Prostate gland (tissue), 2 donors: ENCODE measurements at regions not wholly inside any gene's neighbourhood (a gene's known extent, or its start where the extent isn't known, plus 50 kb on each side); places are given as distances from the start of the nearest gene placed in this dataset.
A peak's percentile ranks its signal among the peaks of the same experiment; 100 is the strongest.

Experiments
- DNase-seq: peaks from one replicate; pipeline ENCODE4 v3.0.0-alpha.2; 2019; ENCODE audit warnings: low spot score
- H3K27ac ChIP-seq, 2 donors: fragments of 200-600 bp; sonication (generic); 2 replicates each; pipeline ENCODE4 v1.5.1; 2017 to 2019
- H3K27me3 ChIP-seq: fragments of 200-600 bp; sonication (generic); replicated peaks from 2 replicates; pipeline ENCODE4 v1.5.1; 2019; ENCODE audit not compliant: insufficient read depth
- H3K36me3 ChIP-seq, 2 donors: fragments of 200-600 bp; sonication (generic); 1 replicate in 1 of 2; 2 replicates in 1 of 2; pipeline versions ENCODE4 v1.5.1 to v1.8.1; 2017 to 2019
- H3K4me1 ChIP-seq: fragments of 200-600 bp; sonication (generic); replicated peaks from 2 replicates; pipeline ENCODE4 v1.5.1; 2019
- H3K4me3 ChIP-seq, 2 donors: fragments of 200-600 bp; sonication (generic); 2 replicates each; pipeline ENCODE4 v1.5.1; 2017 to 2019
- H3K9me3 ChIP-seq: fragments of 200-600 bp; sonication (generic); 2 replicates; pipeline ENCODE4 v1.5.1; 2017
- POLR2A ChIP-seq: fragments of 450-650 bp; IDR thresholded peaks from one replicate; pipeline ENCODE4 v1.6.1; 2016; ENCODE audit warnings: antibody characterized with exemption, mild to moderate bottlenecking
- POLR2AphosphoS5 ChIP-seq: sonication (generic); formaldehyde crosslinking; IDR thresholded peaks from one replicate; pipeline ENCODE4 v1.6.1; 2017; ENCODE audit warnings: antibody characterized with exemption
- WGBS: methylation state at CpG from one replicate; pipeline ENCODE4 v1.1.5; 2018; 5-methylcytosine and 5-hydroxymethylcytosine counted together
- intact Hi-C: fragments of 100-400 bp; cut with DNase I; formaldehyde crosslinking; loops from one replicate; pipeline ENCODE4 v1.14.2; 2022
- TF ChIP-seq, protein P1 (sequence below), 4 experiments: fragments of 200-600 bp in 2 of 4; fragments of 450-650 bp in 2 of 4; sonication (generic) in 2 of 4; IDR thresholded peaks; 1 replicate in 3 of 4; 2 replicates in 1 of 4; pipeline ENCODE4 v1.5.1; 2016 to 2019; ENCODE audit warnings: antibody characterized with exemption in 4 of 4, mild to moderate bottlenecking in 2 of 4, moderate library complexity in 2 of 4

DNA sequence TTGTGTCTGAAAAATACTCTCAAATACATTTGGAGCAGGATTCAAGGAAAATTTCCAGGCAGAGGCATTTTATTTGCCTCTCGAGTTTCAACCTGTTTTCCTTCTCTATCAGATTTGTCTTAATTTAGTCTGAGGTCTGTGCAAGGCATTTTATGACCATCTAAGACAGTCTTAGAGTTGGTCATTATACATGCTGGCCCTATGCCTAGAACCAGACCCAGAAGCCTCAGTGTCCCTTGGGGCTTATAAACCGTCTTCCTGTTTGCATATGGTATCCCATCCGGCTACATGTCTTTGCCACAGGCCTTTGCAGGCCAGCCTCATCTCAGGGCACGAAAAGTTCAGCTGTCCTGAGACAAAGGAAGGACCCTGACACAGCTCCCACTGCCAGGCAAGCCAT, 346.1 kb downstream of the SIPA1L2 start:
- 49% methylated on average over 4 of the region's 4 CpGs for WGBS
- intact Hi-C loops: no loop called here
- Histone ChIP-seq H3K4me3 (no peak overlapping the region), H3K9me3 (no peaks in the 10 kb centered on the region), H3K4me1 (no peaks in the 10 kb centered on the region), H3K27me3 (no peaks in the 10 kb centered on the region), H3K36me3 (no peaks in the 10 kb centered on the region), H3K27ac (no peak overlapping the region)
- TF ChIP-seq, protein P1, sequence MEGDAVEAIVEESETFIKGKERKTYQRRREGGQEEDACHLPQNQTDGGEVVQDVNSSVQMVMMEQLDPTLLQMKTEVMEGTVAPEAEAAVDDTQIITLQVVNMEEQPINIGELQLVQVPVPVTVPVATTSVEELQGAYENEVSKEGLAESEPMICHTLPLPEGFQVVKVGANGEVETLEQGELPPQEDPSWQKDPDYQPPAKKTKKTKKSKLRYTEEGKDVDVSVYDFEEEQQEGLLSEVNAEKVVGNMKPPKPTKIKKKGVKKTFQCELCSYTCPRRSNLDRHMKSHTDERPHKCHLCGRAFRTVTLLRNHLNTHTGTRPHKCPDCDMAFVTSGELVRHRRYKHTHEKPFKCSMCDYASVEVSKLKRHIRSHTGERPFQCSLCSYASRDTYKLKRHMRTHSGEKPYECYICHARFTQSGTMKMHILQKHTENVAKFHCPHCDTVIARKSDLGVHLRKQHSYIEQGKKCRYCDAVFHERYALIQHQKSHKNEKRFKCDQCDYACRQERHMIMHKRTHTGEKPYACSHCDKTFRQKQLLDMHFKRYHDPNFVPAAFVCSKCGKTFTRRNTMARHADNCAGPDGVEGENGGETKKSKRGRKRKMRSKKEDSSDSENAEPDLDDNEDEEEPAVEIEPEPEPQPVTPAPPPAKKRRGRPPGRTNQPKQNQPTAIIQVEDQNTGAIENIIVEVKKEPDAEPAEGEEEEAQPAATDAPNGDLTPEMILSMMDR (IDR thresholded peaks at IDR 0.05): no peak
- TF ChIP-seq POLR2AphosphoS5 (peak; percentile 4), POLR2A (no peak)
- no peak for DNase-seq

DNA sequence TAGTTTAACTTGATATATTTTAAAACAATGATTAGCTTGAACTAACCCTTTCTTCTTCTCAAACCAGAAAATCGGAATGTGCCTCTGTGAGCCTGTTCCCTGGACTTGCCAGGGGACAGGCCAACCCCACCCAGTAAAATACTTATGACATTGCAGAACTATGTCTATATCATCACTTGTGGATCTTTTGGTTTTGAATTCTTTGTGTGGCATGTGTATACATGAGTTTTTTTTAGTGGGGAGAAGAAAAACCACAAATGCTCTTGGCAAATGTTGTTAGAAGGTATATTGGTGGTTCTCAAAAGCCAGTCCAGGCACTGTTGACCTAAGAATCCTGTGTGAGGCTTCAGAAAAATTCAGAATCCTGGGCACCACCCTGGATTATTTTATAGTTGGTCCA, 347.4 kb downstream of the SIPA1L2 start:
- no peaks in the 10 kb centered on the region for H3K27me3 ChIP-seq
- WGBS: 77% methylated on average over 1 of the region's 1 CpG
- no peak for TF ChIP-seq POLR2AphosphoS5
- TF ChIP-seq, protein P1 (IDR thresholded peaks at IDR 0.05): no peak
- TF ChIP-seq POLR2A: no peak

DNA sequence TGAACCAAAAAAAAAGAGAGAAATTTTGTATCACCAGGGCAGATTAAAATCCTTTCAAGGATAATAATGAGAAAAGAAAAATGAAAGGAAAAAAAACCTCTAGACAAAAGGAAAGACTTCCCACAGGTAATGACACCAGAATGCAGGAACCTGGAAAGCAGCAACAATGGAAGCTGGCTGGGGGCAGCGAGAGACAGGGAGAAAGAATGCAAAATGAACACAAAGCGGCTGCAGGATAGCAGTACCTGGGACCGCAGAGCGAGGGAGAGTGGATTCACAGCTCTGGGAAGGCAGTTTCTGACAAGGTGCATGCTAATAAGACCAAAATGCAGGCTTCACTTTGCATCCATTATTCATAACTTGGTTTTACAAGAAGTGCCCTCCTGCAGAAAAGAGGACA, 349.0 kb downstream of the SIPA1L2 start:
- Histone ChIP-seq H3K36me3 (no peaks in the 10 kb centered on the region), H3K9me3 (no peaks in the 10 kb centered on the region), H3K27ac (no peak overlapping the region), H3K4me3 (no peak overlapping the region), H3K4me1 (no peaks in the 10 kb centered on the region), H3K27me3 (no peaks in the 10 kb centered on the region)
- TF ChIP-seq POLR2AphosphoS5 (no peak), POLR2A (no peak)
- TF ChIP-seq, protein P1 (IDR thresholded peaks at IDR 0.05): no peak
- no peak for DNase-seq
- intact Hi-C loops: no loop called here
- WGBS: 93% methylated on average over 4 of the region's 4 CpGs

More for the DNA sequence above, 347.4 kb downstream of the SIPA1L2 start:
- no peak for DNase-seq
- H3K27ac ChIP-seq: no peak overlapping the region
- H3K36me3 ChIP-seq: no peaks in the 10 kb centered on the region
- H3K4me1 ChIP-seq: no peaks in the 10 kb centered on the region
- no peak overlapping the region for H3K4me3 ChIP-seq
- intact Hi-C loops: no loop called here
- H3K9me3 ChIP-seq: no peaks in the 10 kb centered on the region

DNA sequence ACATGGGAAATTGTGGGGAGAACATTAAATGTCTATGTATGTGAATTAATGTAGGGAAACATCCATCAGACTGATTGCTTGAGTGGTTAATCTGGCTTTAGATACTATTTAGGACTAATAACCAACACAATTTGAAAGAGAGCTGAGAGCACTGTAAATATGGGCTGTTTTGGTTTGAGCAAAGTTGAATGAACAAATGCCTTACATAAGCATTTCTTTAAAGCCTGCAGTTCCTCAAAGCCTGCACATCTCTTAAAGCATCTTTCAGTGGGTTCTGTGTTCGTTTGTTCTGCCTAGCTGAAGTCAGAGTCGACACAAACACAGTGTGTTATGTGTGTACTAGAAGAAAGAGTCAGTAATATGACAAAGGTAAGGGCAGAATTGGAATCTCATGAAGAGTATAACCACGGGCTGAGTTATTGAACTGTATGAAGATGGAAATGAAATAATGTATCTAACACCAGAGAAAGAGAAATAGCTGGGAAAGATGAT, 350.0 kb downstream of the SIPA1L2 start:
- Histone ChIP-seq H3K4me1 (no peaks in the 10 kb centered on the region), H3K27me3 (no peaks in the 10 kb centered on the region), H3K36me3 (no peaks in the 10 kb centered on the region), H3K27ac (no peak overlapping the region), H3K9me3 (no peaks in the 10 kb centered on the region), H3K4me3 (no peak overlapping the region)
- 84% methylated on average over 3 of the region's 3 CpGs for WGBS
- no peak for DNase-seq
- TF ChIP-seq POLR2AphosphoS5 (no peak), POLR2A (no peak)
- TF ChIP-seq, protein P1 (IDR thresholded peaks at IDR 0.05): no peak
- intact Hi-C loops: no loop called here

DNA sequence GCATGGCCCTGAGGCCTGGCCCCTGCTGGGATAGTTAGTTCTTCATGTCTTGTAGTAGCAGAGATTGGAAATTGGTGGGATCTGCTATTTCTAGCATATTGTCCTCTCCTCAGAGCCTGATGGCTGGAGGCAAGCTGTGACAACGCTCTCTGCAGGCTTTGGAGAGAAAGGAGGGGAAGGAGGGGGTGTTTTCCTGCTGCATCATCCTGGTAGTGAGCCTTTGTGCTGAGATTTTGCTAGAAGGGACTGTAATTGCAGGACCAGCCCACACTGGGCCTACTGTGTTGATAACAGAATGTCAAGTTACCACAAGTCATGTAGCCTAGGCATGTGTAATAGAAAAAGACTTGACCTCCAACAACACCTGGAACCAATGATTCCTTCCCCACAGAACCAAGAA, 351.0 kb downstream of the SIPA1L2 start:
- WGBS: 89% methylated on average over 1 of the region's 1 CpG

More for the DNA sequence above, 351.0 kb downstream of the SIPA1L2 start:
- Histone ChIP-seq H3K27ac (no peak overlapping the region), H3K36me3 (no peaks in the 10 kb centered on the region), H3K9me3 (no peaks in the 10 kb centered on the region), H3K4me1 (no peaks in the 10 kb centered on the region), H3K27me3 (no peaks in the 10 kb centered on the region), H3K4me3 (no peak overlapping the region)
- intact Hi-C loops: no loop called here
- no peak for DNase-seq
- TF ChIP-seq POLR2AphosphoS5: no peak
- no peak for TF ChIP-seq POLR2A
- TF ChIP-seq, protein P1 (IDR thresholded peaks at IDR 0.05): no peak
